Lower lobe of right lung (tissue), 2 donors: ENCODE measurements at regions not wholly inside any gene's neighbourhood (a gene's known extent, or its start where the extent isn't known, plus 50 kb on each side); places are given as distances from the start of the nearest gene placed in this dataset.
"Not testable (repeated sequence)": the region's sequence is repeated elsewhere in the genome, so short reads cannot be mapped to it uniquely, and the experiment has no call there.

Experiments used
- ATAC-seq, 2 donors: fragments of 200-7000 bp; cut with Tn5 transposase; one replicate each; pipeline ENCODE4 v1.9.1; 2020 to 2022; ENCODE audit warnings: mild to moderate bottlenecking in 2 of 2, moderate library complexity in 2 of 2
- DNase-seq: peaks from one replicate; pipeline ENCODE4 v3.0.0-alpha.2; 2020
- H3K27ac ChIP-seq: fragments of 200-600 bp; one replicate; pipeline ENCODE4 v1.8.0; 2022
- H3K27me3 ChIP-seq: fragments of 200-600 bp; one replicate; pipeline ENCODE4 v1.8.0; 2022; ENCODE audit warnings: low read depth
- H3K36me3 ChIP-seq: fragments of 200-600 bp; one replicate; pipeline ENCODE4 v1.8.0; 2022; ENCODE audit warnings: mild to moderate bottlenecking
- H3K4me1 ChIP-seq: fragments of 200-600 bp; one replicate; pipeline ENCODE4 v1.8.0; 2022
- H3K4me3 ChIP-seq: fragments of 200-600 bp; one replicate; pipeline ENCODE4 v1.8.0; 2022; ENCODE audit warnings: mild to moderate bottlenecking
- H3K9me3 ChIP-seq: fragments of 200-600 bp; one replicate; pipeline ENCODE4 v1.8.0; 2022
- CTCF ChIP-seq: fragments of 200-600 bp; IDR thresholded peaks from one replicate; pipeline ENCODE4 v1.8.0; 2022; ENCODE audit warnings: antibody characterized with exemption, mild to moderate bottlenecking
- intact Hi-C: fragments of 100-400 bp; cut with DNase I; formaldehyde crosslinking; loops from one replicate; pipeline ENCODE4 v1.11.0; 2022
- donor health status: DM: no; HTN: yes; CAD: no; lungs with severe emphysema.

DNA sequence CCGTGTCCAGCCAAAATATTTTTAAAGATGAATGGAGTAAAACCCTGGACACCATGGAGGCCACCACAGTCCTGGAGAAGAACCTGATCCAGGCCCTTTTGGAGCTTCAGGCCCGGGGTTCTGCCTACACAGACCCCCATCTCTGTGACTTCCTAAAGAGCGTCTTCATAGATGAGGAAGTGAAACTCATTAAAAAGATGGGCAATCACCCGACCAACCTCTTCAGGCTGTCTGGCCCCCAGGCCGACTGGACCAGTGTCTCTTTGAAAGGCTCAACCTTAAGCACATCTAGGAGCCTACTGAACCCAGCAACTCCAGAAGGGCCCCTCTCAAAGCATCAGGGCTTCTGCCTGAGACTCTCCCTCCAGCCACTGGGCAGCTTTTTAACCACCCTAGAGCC, 107.9 kb upstream of the FAM174B start:
- no peak for ATAC-seq
- intact Hi-C loops: no loop called here
- Histone ChIP-seq H3K9me3 (no peaks in the 10 kb centered on the region), H3K27me3 (no peaks in the 10 kb centered on the region), H3K27ac (no peak overlapping the region), H3K4me3 (no peak overlapping the region), H3K36me3 (no peaks in the 10 kb centered on the region), H3K4me1 (no peaks in the 10 kb centered on the region)
- TF ChIP-seq CTCF: no peak
- no peak for DNase-seq

- H3K9me3 ChIP-seq, H3K4me3 ChIP-seq, DNase-seq, H3K4me1 ChIP-seq, H3K27me3 ChIP-seq, intact Hi-C loops, ATAC-seq, H3K36me3 ChIP-seq, H3K27ac ChIP-seq: not testable (repeated sequence)
Measured at GRCh38 chr15:92768131-92768530, 112.6 kb upstream of the FAM174B start.

DNA sequence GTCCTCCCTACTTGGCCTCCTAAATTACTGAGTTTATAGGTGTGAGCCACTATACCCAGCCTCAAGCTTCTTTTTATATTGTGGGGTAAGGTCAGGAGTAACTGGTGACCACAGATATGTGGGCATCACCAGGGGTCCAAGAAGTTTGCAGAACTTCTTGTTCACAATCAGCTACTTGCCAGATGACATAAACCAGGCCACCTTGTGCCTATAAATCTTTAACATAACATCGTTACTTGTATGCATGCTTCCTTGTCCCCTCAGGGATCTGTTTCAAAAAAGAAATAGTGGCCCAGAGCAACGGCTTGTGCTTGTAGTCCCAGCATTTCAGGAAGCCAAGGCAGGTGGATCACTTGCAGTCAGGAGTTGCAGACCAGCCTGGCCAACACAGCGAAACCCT, 115.1 kb upstream of the FAM174B start:
- no peaks in the 10 kb centered on the region for H3K36me3 ChIP-seq
- DNase-seq (no peak), ATAC-seq (no peak)
- H3K27ac ChIP-seq: no peak overlapping the region
- no peaks in the 10 kb centered on the region for H3K4me1 ChIP-seq
- no peak for TF ChIP-seq CTCF
- intact Hi-C loops: no loop called here
- H3K27me3 ChIP-seq: no peaks in the 10 kb centered on the region
- H3K4me3 ChIP-seq: no peak overlapping the region
- H3K9me3 ChIP-seq: no peaks in the 10 kb centered on the region

- H3K27ac ChIP-seq: no peak overlapping the region
- intact Hi-C loops: no loop called here
- DNase-seq (no peak), ATAC-seq (no peak)
- H3K4me1 ChIP-seq: no peaks in the 10 kb centered on the region
- H3K36me3 ChIP-seq: no peaks in the 10 kb centered on the region
- no peak overlapping the region for H3K4me3 ChIP-seq
- no peak for TF ChIP-seq CTCF
- H3K9me3 ChIP-seq: no peaks in the 10 kb centered on the region
- no peaks in the 10 kb centered on the region for H3K27me3 ChIP-seq
Measured at GRCh38 chr15:92772061-92772460, 116.5 kb upstream of the FAM174B start.

DNA sequence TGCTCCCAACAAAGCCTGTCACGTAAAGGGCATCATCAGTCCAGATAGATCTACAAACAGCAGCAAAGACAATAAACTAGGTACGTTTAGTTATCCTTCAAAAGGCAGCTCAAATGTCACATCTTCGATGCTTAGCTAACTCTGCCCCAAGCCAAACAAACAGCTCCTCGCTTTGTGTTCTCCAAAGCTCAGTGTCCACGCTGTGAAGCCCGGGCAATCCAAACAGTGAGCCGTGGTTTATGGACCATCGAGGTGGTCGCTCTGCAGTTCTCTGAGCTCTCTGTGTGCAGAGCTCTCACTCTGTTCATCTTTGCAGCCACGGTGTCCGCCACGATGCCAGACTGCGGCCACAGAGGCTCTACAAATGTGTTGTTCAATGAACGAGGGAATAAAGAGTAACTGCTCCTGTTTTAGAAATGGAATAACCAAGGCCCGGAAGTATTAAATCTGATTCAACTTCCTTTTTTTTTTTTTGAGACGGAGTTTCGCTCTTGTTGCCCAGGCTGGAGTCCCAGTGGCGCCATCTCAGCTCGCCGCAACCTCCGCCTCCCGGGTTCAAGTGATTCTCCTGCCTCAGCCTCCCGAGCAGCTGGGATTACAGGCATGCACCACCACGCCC, 117.2 kb upstream of the FAM174B start:
- intact Hi-C loops: no loop called here
- TF ChIP-seq CTCF: no peak
- Histone ChIP-seq H3K27me3 (no peaks in the 10 kb centered on the region), H3K36me3 (no peaks in the 10 kb centered on the region), H3K4me1 (no peaks in the 10 kb centered on the region), H3K4me3 (no peak overlapping the region), H3K9me3 (no peaks in the 10 kb centered on the region), H3K27ac (no peak overlapping the region)
- ATAC-seq (no peak), DNase-seq (no peak)

DNA sequence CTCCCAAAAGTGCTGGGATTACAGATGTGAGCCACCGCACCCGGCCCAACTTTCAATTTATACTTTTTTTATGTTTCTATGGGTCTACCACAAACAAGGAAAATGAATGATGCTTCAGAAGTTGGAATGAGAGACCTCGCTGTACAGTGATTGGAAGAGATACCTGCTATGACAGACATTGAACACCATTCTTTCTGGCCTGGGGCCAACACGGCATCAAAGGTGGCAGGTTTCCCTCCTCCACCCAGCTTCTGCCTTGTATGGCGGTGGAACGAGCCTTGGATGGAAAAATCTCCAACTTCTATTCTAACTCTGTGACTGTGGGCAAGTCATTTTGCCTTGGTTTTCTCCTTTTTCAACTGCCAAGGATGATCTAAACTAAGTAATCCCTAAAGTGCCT, 117.8 kb upstream of the FAM174B start:
- H3K9me3 ChIP-seq: no peaks in the 10 kb centered on the region
- H3K4me1 ChIP-seq: no peaks in the 10 kb centered on the region
- intact Hi-C loops: no loop called here
- no peaks in the 10 kb centered on the region for H3K27me3 ChIP-seq
- TF ChIP-seq CTCF: no peak
- no peak overlapping the region for H3K27ac ChIP-seq
- H3K4me3 ChIP-seq: no peak overlapping the region
- ATAC-seq (no peak), DNase-seq (no peak)
- no peaks in the 10 kb centered on the region for H3K36me3 ChIP-seq
